ENCODE measurements at regions not wholly inside any gene's neighbourhood (a gene's known extent, or its start where the extent isn't known, plus 50 kb on each side); places are given as distances from the start of the nearest gene placed in this dataset.

DNA sequence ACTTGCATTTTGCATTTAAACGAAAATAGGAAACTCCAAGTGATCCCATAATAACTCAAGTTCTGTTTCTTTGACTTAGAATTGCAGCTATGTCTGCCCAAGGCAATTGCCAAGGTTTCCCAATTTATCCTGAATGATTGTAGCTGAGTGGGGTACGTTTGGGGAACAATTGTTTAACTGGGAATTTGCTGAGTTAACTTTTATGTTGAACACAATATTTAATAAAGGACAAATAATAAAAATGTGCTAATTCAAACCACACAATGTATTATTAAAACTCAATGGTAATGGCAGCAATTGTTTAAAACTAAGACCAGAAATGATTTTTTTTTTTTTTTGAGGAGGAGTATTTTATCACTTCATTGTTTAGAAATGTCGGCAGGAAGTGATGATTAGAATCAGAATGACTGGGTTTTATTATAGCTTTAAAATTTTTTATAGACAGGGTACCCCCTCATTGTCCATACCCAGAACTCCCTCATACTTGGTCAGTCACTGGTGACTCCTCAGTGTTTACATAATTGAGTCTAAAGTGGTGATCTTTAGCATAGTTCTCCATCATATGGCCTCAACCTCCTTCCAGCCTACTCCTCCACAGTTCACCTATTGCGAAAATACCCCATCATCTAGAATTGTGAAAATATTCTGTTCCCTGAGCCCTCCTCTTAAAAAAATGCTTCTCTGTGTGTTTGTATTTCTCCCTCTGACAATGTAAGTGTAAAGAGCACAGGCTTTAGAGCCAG lies 389.2 kb upstream of the CITED2 start:
- no peak for DNase-seq (ENCODE audit: low spot score)

DNA sequence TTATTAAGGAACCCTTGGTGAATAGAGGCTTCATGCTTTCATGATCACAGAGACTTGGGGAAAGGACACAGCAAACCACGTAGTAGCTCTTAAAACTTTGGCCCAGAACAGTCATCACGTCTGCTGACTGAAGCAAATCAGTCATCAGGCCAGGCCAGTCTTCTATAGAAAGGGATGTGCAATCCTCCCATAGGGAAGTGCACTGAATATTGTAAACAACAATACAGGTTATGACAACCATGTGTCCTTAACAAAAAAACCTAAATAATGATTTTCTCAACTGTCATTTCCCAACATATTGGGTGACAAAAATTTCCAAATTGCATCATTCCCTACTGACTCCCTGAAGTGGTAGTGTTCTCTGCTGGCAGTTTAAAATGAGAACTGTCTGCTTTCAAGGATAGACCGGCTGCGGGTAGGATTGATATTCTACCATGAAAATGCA lies 388.2 kb upstream of the CITED2 start:
- DNase-seq (ENCODE audit: low spot score), result no peak

DNA sequence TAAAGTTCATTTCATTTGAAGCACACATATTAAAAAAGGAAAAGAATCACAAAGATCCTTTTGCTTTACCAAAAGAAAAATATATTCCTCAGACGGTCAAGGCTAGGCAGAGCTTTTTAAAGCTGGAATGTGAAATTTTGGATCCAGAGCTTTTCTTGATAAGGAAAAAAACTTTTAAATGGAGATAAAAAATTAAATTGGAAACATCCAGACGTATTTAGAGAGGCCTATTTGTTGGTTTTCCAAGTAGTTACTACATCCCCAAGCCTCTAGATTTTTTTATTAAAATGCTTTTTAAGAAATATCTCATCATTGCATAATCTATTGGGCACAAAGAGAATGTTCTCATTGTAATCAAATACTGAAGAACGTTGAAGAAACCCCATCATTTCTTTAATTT lies 385.7 kb upstream of the CITED2 start:
- DNase-seq (ENCODE audit: low spot score), result peak; percentile 58

DNA sequence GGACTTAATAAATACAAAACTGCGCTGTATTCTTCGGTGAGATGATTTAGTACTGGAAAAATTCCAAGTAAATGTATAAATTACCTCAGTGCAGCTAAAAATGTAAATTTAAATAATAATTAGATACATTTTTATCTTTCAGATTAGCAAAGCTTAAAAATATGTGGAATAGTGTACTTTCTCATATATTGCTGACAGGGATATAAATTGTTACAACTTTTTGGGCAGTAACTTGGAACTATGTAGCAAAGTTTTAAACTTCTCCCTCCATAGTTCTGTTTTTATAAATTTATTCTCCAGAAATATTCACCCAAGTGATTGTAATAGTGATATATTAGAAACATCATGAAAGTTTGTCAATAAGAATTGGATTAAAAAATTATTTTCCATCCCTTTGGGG lies 384.6 kb upstream of the CITED2 start:
- no peak for DNase-seq (ENCODE audit: low spot score)

DNA sequence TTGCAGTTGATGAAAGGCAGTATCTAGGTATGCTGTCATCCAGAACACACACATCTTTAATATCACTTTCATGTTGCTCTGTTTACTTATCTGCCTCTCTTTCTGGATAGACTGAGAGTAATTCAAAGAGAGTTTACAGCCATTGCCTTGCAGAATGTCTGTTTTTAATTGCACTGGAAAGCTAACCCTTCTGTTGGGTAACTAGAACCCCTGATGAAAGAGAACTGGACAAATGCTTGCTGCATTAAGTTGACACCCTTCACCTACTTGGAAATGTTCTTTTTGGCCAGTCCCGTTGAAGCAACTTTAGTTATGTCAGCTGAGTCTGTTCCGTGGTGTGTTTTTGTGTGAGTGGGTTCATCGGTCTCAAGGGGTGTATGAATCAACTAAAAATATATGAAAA lies 383.8 kb upstream of the CITED2 start:
- DNase-seq (ENCODE audit: low spot score), result peak; percentile 88

DNA sequence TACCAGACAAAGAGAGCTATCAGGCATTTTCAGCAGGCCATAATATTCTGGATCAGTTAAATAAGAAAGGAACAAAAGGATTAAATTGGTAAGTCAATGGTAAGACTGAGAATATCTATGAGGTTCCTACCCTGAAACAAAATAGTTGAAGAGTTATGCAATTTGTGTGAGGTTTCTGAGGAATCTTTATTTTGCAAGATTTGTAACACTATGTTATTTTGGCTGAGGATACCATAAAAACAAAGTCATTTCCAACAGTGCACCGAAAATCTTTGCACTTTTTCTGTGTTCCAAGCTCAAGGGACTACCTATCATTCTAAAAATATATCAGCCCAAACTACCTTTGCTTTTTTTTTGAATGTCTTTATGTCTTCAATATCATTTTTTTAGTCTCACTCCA lies 383.3 kb upstream of the CITED2 start:
- peak; percentile 71 for DNase-seq (ENCODE audit: low spot score)

DNA sequence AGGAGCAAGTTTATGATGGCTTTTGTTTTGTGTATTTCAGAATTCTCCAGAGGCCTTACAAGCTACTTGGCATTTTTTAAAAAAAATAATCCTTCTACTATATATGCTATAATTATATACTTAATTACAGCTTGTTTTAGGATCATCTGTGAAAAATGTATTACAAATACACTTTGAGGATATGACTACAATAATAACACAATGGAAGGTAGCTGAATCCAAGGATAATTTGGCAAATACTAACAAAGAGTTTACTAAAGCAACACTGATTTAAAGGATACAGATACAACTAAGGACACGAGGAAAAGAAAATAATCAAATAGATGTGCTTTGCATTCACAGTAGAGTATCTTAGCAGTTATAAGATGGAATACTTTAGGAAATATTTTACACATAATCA lies 381.9 kb upstream of the CITED2 start:
- no peak for DNase-seq (ENCODE audit: low spot score)

DNA sequence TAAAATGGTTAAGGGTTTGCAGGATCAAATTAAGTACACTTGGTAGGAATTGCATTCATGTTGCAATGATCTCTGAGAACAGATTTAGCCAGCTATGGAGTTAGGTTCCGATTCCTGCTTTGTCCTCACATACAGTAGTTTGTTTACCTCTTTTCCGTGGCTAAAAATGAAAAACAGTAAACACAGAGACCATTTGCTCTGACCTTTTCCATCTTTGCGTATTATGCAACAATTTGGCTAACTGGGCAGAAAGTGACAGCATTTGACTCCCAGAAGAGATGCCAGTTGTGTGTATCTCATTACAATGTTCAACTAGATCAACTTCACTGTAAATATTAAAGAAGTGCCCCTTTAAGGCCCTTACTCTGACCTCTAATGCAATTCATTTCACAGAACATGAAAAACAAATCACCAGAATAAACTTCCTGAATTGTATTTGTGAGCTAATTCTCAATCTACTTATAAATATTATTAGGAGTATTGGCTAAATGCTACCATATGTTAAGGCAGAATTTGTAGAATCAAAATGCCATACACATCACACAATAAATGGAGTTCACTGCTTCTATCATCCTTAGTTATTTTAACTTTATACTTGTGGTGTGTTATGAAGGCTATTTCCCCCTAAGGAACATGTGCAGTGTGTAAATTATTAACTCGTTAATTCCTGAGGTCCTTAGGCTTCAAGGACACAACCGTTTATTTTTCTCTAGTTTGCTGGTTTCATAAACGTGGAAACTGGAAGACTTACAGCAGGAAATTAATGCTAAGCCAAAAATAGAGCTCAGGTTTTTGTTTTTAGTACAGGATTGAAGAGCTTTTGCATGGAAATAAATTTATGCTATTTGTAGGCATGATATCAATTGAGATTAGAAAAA lies 380.7 kb upstream of the CITED2 start:
- no peak for DNase-seq (ENCODE audit: low spot score)

DNA sequence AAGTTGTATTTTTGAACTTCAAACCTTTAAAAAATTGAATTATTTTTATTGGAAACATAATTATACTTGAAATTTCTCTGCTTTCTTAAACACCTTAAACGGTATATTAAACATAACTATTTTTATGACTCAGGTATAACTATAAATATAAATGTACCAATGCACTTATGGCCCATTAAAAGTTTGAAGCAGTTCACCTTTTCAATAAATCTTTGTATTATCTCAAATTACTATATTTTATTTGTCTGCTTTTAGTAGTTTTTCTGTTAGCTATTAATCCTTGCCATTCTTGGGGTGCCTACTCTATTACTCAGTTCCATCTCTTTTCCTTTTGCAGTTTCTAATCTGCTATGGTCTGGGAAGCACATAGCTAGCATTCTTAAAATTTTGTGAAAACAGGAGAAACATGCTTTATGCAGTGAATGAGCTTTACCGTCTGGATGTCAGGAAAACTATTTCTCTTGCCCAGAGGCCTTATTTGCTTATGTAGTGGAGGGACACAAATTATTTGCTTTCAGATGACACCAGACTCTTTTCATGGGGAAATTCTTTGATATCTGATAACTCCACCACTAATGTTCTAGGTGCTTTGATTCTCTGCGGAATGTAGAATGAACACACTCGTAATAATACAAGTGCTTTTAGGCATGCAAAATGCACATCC lies 378.9 kb upstream of the CITED2 start:
- DNase-seq (ENCODE audit: low spot score), result peak; percentile 68

DNA sequence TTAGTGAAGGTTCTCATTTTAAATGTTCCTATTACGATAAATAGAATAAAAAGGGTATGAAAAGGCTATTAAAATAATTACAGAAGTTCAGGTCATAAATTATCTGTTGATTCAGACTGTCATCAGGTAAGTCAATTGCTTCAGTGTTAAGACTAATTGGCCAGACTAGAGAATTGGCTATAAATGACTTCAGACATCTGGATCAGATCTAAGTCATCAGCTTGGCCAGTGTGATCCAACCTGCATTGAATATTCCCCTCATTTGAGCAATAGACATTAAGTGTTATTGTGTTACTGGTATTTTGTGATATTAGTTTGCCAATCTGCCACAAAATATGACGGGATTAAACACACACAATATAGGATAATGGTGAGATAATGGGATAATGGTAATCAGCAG lies 377.6 kb upstream of the CITED2 start:
- DNase-seq (ENCODE audit: low spot score), result no peak

DNA sequence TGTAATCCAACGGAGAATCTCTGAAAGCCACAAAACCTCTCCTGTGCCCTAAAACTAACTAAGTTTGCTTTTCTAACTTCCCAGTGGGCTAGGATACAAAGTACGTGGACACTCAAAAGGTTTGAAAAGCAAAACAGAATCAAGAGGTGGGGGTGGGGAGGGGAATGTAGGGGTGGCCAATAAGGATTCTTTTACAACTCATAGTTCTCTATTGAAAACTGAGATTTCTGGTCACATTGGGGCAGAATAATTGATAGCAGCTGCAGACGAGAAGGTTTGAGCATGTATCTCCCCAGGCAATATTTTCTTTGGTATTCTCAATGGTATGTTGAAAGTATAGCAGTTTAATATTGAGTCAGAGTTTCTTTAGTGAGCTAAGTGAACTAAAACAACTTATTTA lies 376.7 kb upstream of the CITED2 start:
- no peak for DNase-seq (ENCODE audit: low spot score)

DNA sequence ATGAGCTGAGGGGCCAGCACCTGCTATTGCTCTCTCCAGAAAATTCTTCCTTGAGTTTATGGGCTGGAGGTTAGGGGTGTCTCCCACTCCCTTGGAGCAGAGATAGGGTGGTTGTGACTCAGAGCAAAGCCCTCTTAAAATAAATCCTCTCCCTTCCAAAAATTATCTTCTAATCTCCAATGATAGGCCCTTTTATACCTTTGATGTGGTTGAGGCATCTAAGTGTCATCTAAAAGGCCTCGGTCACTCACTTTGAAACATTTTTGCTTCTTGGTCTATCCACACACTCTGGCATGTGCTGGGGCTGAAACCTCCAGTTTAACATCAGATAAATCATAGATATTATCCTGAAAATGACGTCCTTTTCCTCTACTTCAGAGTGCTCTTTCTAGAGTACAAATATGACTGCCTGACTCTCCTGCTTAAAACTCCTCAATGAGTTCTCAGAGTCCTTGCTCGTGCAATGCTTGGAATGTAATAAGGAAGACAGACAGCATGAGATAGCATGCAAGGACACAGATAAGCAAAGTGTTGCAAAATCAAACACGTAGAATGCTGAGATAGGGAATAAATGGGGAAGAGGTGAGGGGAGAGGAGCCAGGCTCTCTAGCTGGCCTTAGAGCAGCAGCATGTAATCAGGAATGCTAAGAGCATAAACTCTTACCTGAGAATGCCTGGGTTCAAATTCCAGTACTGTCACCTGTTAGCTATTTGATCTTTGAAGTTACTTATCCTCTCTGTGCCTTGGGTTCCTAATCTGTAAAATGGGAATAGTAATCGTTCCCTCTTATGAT lies 374.1 kb upstream of the CITED2 start:
- DNase-seq (ENCODE audit: low spot score), result peak; percentile 87

DNA sequence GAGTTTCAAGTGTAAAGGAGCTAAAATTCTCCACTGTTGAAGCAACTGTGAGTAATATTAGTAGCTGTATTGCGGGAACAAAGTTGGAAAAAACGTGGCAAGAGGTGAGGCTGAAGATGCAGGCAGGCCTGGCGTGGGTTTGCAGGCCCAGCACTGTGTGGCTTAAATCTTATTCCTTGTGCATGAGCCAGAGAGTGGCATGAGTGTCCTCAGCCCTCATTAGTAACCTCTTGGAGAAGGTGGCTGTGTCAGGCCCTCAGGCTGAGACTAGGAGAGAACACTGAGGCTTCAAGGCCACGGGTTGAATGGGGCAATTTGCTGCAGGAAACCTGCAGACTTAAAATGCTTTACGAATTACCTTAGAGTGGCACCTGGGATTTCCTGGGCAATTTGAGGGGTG lies 372.7 kb upstream of the CITED2 start:
- no peak for DNase-seq (ENCODE audit: low spot score)

DNA sequence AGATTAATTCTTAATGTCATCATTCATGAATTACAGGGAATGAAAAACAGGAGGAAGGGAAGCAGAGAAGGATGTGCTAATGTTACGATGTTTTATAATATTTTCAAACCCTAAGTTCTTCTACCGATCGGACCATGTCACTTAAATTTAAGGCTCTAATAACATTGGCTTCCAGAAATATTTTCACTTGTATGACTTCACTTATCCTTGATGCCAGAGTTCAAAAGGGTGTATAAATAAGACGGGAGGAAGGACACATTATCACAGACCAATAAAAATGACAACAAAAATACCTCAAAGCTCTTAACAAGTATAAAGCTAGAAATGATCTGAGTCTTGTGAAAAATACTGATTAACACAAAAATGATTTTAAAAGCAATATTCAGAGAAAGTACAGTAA lies 370.4 kb upstream of the CITED2 start:
- no peak for DNase-seq (ENCODE audit: low spot score)

DNA sequence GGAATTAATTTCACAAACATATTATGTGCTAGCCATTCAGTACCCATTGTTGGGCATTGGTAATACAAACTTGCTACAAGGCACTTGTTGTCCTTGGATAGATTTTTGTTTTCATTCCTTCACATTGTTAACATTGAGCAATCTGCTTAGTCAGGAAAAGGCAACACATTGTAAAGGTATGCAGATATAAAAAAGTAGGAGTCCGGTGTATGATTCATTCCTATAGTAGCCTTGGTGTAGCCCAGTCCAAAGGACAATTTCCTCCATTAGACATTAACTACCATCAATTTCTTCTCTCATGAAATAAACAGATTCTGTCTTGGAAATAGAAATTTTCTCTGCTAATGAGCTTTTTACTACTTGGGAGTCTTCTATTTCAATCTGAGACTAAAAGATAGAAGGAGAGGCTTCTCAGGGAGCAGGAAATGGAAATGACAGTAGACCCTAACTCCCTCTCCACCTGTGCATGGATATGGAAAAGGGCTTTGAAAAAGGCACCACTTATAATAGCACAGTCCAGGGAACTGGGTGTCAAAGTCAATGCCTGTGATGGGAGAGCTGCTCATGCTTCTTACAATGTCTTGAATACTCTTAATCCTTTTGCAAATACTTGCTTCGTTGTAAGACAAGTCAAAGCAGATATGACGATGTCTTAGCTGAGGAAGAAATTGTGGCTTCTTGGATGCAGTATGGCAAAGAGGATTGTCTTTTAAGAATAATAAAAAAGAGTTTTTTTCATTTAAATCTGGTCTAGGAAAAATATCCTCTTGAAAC lies 369.4 kb upstream of the CITED2 start:
- no peak for DNase-seq (ENCODE audit: low spot score)

DNA sequence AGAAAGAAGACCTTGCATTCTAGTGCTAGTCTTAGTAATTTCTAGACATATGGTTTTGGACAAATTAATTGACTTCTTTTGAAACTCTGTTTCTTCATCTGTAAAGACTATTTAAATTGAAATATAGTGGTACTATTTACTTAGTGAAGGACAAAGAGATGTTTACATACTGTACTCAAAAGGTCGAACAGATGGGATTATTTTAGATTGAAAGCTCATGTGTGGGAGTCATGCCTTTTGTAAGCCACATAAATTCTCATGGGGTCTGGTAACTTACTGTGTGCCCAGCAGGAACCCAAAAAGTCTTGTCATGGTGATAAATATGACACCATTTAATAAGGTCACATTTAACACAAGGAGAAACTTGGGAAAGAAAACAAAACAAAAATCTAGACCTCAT lies 368.2 kb upstream of the CITED2 start:
- DNase-seq (ENCODE audit: low spot score), result no peak

DNA sequence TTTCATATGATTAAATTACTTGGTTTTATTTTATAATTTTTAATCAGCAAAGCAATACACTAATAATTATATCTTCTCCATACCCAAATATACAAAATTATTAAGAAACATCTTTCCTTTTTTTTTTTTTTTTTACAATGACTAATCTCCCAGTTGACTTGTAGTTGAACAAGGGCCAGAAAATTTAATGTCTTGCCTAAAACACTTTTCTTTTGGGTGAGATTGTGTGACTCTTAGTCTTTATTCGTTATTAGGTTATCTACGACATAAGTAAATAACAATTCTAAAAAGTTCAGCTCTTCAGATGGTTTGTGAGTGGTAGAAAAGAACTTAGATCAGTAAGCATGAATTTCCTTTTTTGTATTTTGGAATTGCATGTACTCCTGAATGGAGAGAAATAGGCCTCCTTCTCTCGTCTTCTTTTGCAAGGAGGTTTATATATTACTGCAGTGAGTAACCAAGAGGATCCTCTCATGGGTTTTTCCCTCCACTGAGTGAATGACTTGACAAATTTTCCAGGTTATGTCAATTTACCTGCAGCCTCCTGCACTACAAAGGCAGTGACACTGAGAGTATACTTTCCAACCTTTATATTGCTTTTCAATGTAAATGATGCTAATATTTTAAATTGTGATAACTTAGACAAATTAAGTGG lies 364.5 kb upstream of the CITED2 start:
- no peak for DNase-seq (ENCODE audit: low spot score)

DNA sequence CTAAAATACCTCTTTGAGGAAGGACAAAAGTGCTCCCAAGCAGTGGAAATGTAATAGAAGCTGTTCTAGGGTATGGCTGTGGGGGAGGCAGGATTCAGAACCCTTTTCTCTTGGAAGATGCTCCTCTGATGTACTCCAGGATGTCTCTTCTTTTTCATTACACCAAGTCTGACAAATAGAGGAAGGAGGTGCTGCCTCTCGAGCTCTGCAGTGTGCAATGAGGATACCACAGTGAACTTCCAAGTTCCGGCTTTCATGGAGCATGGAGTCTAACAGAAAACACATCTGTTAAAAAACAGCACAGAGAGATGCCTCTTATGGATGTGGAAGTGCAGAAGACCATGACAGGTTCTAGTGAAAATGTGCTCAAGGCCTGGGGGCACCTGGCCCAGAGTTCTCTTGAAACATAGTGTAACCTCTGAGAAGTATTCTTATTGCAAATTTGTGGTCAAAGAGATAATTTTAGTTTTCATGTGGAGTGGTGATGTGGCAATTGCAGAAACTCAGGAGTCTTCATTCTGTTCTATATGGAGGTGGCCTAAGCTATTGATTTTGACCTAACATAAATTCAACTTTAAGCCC lies 362.0 kb upstream of the CITED2 start:
- DNase-seq (ENCODE audit: low spot score), result no peak

DNA sequence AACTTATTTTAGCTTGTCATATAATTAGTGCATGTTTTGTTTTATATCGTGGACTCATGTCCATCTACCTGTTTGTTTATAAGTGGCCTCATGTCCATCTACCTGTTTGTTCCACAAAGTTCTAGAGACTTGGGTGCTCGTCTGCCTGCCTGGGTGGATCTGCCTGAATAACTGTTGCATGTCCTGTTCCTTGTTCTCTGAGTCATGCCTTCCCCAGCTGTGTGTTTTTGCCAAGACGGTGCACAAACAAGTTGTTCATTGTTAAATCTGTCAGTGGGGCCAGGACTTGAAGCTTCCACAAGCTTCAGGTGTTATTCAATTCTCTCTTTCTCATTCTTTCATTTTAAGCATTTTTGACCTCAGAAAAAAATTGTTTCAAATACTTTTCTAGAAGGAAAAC lies 358.0 kb upstream of the CITED2 start:
- no peak for DNase-seq (ENCODE audit: low spot score)

All from umbilical cord (tissue), 1 donor.